HG03045 (cell line): ENCODE measurements at regions not wholly inside any gene's neighbourhood (a gene's known extent, or its start where the extent isn't known, plus 50 kb on each side); places are given as distances from the start of the nearest gene placed in this dataset.

ENCODE experiments used
- ATAC-seq: cut with Tn5 transposase; IDR thresholded peaks from one replicate; pipeline ENCODE4 v1.9.1; 2021; ENCODE audit warnings: mild to moderate bottlenecking, moderate library complexity; ENCODE audit not compliant: unreplicated experiment

GRCh38 chr5:167593329-167594060, 698.0 kb upstream of the WWC1 start:
- ATAC-seq, result no peak

- ATAC-seq, result no peak
Measured at GRCh38 chr5:167594061-167594435, 697.4 kb upstream of the WWC1 start.

- no peak for ATAC-seq
Measured at GRCh38 chr5:167594750-167595149, 696.7 kb upstream of the WWC1 start.

- ATAC-seq, result no peak
Measured at GRCh38 chr5:167595196-167595595, 696.2 kb upstream of the WWC1 start.

- ATAC-seq, result no peak
Measured at GRCh38 chr5:167598166-167598565, 693.3 kb upstream of the WWC1 start.

GRCh38 chr5:167602067-167602466, 689.4 kb upstream of the WWC1 start:
- ATAC-seq, result no peak

GRCh38 chr5:167603135-167603534, 688.3 kb upstream of the WWC1 start:
- ATAC-seq, result no peak

GRCh38 chr5:167608390-167609272, 682.8 kb upstream of the WWC1 start:
- ATAC-seq, result no peak

GRCh38 chr5:167614294-167615021, 677.0 kb upstream of the WWC1 start:
- ATAC-seq, result no peak

GRCh38 chr5:167616043-167616890, 675.2 kb upstream of the WWC1 start:
- no peak for ATAC-seq

GRCh38 chr5:167623354-167623753, 668.1 kb upstream of the WWC1 start:
- ATAC-seq, result no peak

- no peak for ATAC-seq
Measured at GRCh38 chr5:167624053-167624452, 667.4 kb upstream of the WWC1 start.

- no peak for ATAC-seq
Measured at GRCh38 chr5:167626341-167627123, 664.9 kb upstream of the WWC1 start.

- no peak for ATAC-seq
Measured at GRCh38 chr5:167629634-167630033, 661.8 kb upstream of the WWC1 start.

- ATAC-seq, result no peak
Measured at GRCh38 chr5:167631191-167631590, 660.3 kb upstream of the WWC1 start.

GRCh38 chr5:167633114-167633513, 658.3 kb upstream of the WWC1 start:
- ATAC-seq, result no peak

- ATAC-seq, result no peak
Measured at GRCh38 chr5:167633931-167634341, 657.5 kb upstream of the WWC1 start.

- no peak for ATAC-seq
Measured at GRCh38 chr5:167634432-167634831, 657.0 kb upstream of the WWC1 start.

GRCh38 chr5:167638816-167639215, 652.6 kb upstream of the WWC1 start:
- no peak for ATAC-seq

GRCh38 chr5:167639273-167639672, 652.2 kb upstream of the WWC1 start:
- no peak for ATAC-seq
